Ascending aorta (tissue), 2 donors: ENCODE measurements at regions not wholly inside any gene's neighbourhood (a gene's known extent, or its start where the extent isn't known, plus 50 kb on each side); places are given as distances from the start of the nearest gene placed in this dataset.
A peak's percentile ranks its signal among the peaks of the same experiment; 100 is the strongest.

ENCODE experiments used
- DNase-seq, 2 donors: peaks; one replicate each; pipeline ENCODE4 v3.0.0-alpha.2; 2019; ENCODE audit warnings: low spot score in 2 of 2
- H3K27ac ChIP-seq, 2 donors: fragments of 200-600 bp; sonication (generic); one replicate each; pipeline ENCODE4 v1.5.1; 2016 to 2017; ENCODE audit warnings: mild to moderate bottlenecking in 1 of 2
- H3K27me3 ChIP-seq: fragments of 200-600 bp; sonication (generic); one replicate; pipeline ENCODE4 v1.5.1; 2017
- H3K36me3 ChIP-seq, 2 donors: fragments of 200-600 bp; sonication (generic); one replicate each; pipeline ENCODE4 v1.5.1; 2016
- H3K4me1 ChIP-seq, 2 donors: fragments of 200-600 bp; sonication (generic); one replicate each; pipeline ENCODE4 v1.5.1; 2016 to 2017; ENCODE audit warnings: mild to moderate bottlenecking in 1 of 2
- H3K4me3 ChIP-seq, 2 donors: fragments of 200-600 bp; sonication (generic); one replicate each; pipeline ENCODE4 v1.5.1; 2016 to 2017; ENCODE audit warnings: mild to moderate bottlenecking in 1 of 2
- H3K9me3 ChIP-seq, 2 donors: fragments of 200-600 bp; sonication (generic); one replicate each; pipeline ENCODE4 v1.5.1; 2016
- intact Hi-C: fragments of 100-400 bp; cut with DNase I; formaldehyde crosslinking; loops from one replicate; pipeline ENCODE4 v1.15.1; 2023
- TF ChIP-seq, protein P1 (sequence below), 3 experiments: fragments of 200-600 bp in 2 of 3; fragments of 450-650 bp in 1 of 3; sonication (generic) in 2 of 3; IDR thresholded peaks; one replicate each; pipeline ENCODE4 v1.5.1; 2016 to 2019; ENCODE audit warnings: antibody characterized with exemption in 3 of 3, mild to moderate bottlenecking in 1 of 3, moderate library complexity in 1 of 3

DNA sequence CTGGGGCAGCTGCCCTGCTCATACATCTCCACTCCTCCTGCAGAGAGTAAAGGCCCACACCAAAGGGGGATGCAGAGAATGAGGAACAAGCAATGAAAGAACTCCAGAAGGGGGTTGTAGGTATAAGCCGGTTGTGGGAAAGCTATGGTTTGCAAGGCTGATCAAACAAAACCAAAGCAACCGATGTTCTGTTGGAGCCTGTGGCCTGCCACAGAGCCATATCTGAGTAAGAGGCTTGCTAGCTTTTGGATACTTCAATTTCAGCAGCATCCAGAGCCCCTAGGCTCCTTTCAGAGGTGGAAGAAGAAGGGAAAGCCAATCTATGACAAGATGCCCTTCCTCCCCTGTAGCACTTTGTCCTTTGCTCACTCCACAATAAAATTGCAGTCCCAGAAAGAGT is 163.2 kb downstream of the RRAGC start:
- Histone ChIP-seq H3K27me3 (no peaks in the 10 kb centered on the region), H3K27ac (no peak overlapping the region), H3K4me1 (no peaks in the 10 kb centered on the region), H3K4me3 (no peak overlapping the region), H3K9me3 (peaks cover 0 to 3% of the 10 kb centered on the region in 2 donors), H3K36me3 (no peaks in the 10 kb centered on the region)
- TF ChIP-seq, protein P1, sequence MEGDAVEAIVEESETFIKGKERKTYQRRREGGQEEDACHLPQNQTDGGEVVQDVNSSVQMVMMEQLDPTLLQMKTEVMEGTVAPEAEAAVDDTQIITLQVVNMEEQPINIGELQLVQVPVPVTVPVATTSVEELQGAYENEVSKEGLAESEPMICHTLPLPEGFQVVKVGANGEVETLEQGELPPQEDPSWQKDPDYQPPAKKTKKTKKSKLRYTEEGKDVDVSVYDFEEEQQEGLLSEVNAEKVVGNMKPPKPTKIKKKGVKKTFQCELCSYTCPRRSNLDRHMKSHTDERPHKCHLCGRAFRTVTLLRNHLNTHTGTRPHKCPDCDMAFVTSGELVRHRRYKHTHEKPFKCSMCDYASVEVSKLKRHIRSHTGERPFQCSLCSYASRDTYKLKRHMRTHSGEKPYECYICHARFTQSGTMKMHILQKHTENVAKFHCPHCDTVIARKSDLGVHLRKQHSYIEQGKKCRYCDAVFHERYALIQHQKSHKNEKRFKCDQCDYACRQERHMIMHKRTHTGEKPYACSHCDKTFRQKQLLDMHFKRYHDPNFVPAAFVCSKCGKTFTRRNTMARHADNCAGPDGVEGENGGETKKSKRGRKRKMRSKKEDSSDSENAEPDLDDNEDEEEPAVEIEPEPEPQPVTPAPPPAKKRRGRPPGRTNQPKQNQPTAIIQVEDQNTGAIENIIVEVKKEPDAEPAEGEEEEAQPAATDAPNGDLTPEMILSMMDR (IDR thresholded peaks at IDR 0.05), result no peak
- DNase-seq, result peak in 1 of 2 donors; percentile 28
- intact Hi-C loops, result no loop called here

DNA sequence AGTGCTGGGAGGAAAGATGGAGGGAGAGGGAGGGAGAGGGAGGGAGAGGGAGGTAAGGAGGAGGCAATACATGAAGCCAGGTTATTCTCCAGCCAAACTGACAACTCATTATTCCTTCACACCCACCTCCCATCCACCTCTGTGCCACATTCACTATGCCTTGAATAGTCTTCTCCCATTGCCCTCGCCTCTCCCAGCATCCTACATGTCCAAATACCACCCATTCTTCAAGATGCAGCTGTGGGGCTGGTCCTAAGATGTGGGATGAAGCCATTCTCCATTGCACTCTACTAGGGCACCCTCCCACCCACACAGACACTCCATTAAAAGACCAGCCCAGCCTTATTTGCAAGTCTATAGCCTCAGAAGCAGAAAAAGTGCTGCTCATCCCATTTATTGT is 165.8 kb downstream of the RRAGC start:
- H3K36me3 ChIP-seq, result no peaks in the 10 kb centered on the region
- no peak overlapping the region for H3K4me3 ChIP-seq
- no peak for DNase-seq
- H3K27ac ChIP-seq, result no peak overlapping the region
- no peaks in the 10 kb centered on the region for H3K27me3 ChIP-seq
- H3K4me1 ChIP-seq, result no peaks in the 10 kb centered on the region
- intact Hi-C loops, result no loop called here
- TF ChIP-seq, protein P1 (IDR thresholded peaks at IDR 0.05), result no peak
- H3K9me3 ChIP-seq, result no peaks in the 10 kb centered on the region

DNA sequence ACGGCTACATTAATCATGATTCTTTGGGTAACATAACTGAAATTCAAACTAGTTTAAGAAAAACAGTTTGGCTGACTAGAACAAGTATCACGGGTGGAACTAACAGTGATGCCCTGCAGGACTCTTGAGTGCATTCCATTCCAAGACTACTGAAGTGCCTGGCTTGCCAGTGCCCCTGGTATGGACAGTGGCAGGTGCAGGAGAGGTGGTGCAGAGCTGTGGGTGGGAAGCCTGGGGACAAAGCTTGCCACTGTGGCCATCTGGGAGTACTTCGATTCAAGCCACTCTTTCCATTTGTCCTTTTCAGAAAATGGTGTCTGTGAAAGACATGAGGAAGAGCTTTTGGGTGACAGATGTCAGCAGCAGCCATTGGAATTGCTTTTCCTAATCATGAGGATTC is 166.5 kb downstream of the RRAGC start:
- intact Hi-C loops, result no loop called here

DNA sequence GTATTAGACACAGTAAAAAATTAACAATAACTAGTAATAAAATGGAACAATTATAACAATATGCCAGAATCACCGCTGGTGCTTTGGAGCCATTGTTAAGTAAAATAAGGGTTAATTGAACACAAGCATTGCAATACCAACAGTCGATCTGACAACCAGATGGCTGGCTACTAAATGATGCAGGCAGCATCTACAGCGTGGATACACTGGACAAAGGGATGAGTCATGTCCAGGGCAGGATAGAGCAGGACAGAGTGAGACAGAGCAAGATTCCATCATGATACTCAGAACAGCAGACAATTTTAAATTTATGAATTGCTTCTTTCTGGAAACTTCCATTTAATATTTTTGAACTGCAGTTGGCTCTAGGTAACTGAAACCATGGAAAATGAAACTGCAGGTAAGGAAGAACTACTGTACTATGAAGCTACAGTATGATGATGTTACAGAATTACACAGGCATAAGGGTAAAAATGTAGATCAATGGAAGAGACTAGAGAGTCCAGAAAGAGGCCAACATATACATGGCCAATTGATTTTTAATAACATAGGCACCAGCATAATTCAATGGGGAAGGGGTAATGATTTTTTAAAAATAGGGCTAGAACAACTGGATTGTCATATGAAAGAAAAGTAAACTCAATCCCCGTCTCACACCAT is 168.7 kb downstream of the RRAGC start:
- Histone ChIP-seq H3K4me3 (no peak overlapping the region), H3K27me3 (no peaks in the 10 kb centered on the region), H3K4me1 (no peaks in the 10 kb centered on the region), H3K9me3 (no peaks in the 10 kb centered on the region), H3K36me3 (no peaks in the 10 kb centered on the region), H3K27ac (no peak overlapping the region)
- TF ChIP-seq, protein P1 (IDR thresholded peaks at IDR 0.05), result no peak
- intact Hi-C loops, result no loop called here
- DNase-seq, result no peak

More for the DNA sequence above, 166.5 kb downstream of the RRAGC start:
- H3K27me3 ChIP-seq, result no peaks in the 10 kb centered on the region
- TF ChIP-seq, protein P1 (IDR thresholded peaks at IDR 0.05), result no peak
- H3K4me1 ChIP-seq, result no peaks in the 10 kb centered on the region
- no peak for DNase-seq
- H3K9me3 ChIP-seq, result no peaks in the 10 kb centered on the region
- no peaks in the 10 kb centered on the region for H3K36me3 ChIP-seq
- H3K4me3 ChIP-seq, result no peak overlapping the region
- H3K27ac ChIP-seq, result no peak overlapping the region

DNA sequence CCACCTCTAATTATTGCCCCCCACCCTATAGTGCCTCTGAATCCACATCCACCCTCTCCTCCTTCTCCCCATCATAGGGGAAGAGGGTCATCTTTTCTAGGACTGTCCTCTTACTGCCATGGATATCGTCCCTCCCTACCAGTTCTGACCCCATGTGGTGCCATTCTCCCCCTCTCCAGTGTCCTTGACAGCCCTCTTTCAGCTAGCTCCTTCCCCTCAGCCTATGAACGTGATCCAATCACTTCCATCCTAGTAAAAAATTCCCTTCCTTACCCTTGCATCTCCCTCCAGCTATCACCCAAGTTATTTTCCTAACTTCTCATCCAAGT is 172.7 kb downstream of the RRAGC start:
- intact Hi-C loops, result no loop called here
- no peak overlapping the region for H3K4me3 ChIP-seq
- DNase-seq, result no peak
- TF ChIP-seq, protein P1 (IDR thresholded peaks at IDR 0.05), result no peak
- no peaks in the 10 kb centered on the region for H3K27me3 ChIP-seq
- H3K36me3 ChIP-seq, result no peaks in the 10 kb centered on the region
- H3K4me1 ChIP-seq, result no peaks in the 10 kb centered on the region
- no peak overlapping the region for H3K27ac ChIP-seq
- H3K9me3 ChIP-seq, result no peaks in the 10 kb centered on the region
